HG02884 (cell line): ENCODE measurements at regions not wholly inside any gene's neighbourhood (a gene's known extent, or its start where the extent isn't known, plus 50 kb on each side); places are given as distances from the start of the nearest gene placed in this dataset.

Experiments
- ATAC-seq: cut with Tn5 transposase; IDR thresholded peaks from one replicate; pipeline ENCODE4 v1.9.1; 2021; ENCODE audit warnings: mild to moderate bottlenecking, moderate library complexity; ENCODE audit not compliant: unreplicated experiment

GRCh38 chr7:34269084-34269483 is 363.7 kb downstream of the BMPER start:
- no peak for ATAC-seq

DNA sequence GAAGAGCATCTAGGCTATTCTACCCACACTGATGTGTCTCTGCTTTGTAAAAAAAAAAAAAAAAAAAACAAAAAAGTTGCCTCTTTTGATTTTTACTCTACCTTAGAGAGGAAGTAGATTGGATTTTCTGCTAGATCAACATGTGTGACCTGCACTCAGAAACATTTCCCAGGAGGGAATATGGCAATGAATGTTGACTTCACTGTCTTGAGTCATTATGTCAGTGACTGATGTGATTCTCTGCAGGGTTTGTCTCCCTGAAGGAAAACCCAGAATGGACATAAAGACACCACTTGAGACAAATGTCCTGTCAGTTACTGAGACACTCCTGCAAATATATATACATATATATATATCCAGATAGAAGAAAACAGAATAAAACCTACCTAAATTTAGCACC is 370.3 kb downstream of the BMPER start:
- no peak for ATAC-seq

DNA sequence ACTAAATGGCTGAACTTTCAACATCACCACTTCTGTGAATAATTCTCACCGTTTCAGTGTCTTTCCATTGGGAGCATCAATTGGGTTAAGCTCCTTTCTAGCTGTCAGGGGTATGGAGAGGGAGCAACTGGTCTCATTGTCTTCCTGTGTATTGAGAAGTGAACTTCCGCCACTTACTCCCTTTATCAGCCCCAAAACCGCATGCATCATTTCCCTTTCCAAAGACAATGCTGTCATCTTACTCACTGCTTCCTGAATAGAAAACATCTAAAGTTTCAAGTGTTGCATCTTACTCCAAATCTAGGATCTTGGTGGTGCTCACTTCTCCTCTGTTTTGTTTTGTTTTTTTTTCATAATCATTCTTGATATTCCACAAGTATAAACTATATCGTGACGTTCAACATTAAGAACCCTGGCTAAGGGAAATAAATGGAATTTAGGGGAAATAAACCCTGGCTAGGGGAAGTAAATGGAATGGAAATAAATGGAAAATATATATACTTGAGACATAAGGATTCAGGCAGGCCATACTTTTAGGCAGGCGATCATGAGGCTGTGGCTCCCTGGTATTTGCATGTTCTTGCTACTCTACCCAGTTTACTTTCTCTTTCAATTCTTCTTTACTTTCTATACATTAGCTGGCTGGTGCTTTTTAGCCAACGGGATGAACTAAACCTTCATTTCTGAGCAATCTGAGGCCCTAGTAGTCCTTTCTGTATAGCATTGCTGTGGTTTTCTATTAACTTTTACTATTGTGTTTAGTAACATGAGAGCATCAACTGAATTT is 371.9 kb downstream of the BMPER start:
- no peak for ATAC-seq

- ATAC-seq, result no peak
Observed at GRCh38 chr7:34277803-34278199, 372.5 kb downstream of the BMPER start.

- ATAC-seq, result no peak
Observed at GRCh38 chr7:34281260-34281659, 375.9 kb downstream of the BMPER start.

- ATAC-seq, result no peak
Observed at GRCh38 chr7:34282271-34282670, 375.7 kb upstream of the NPSR1 start.

DNA sequence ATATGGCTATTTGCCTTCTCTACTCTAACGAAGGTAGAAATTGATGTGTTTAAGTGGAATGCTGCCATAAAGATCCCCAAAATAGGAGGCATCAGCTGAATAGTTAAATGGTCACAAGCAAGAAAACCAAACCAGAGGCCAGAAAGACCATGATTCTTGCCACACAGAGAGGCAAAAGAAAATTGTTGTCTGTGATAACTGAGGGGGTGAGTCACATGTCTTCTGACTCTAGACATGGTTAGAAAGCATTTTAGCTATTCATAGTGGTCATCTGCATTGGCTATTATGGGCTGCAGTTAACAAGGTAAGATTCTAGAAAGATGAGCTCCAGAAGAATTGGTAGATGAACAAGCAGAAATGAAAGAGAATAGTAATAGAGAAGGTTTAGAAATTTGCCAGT is 361.4 kb upstream of the NPSR1 start:
- ATAC-seq, result no peak

DNA sequence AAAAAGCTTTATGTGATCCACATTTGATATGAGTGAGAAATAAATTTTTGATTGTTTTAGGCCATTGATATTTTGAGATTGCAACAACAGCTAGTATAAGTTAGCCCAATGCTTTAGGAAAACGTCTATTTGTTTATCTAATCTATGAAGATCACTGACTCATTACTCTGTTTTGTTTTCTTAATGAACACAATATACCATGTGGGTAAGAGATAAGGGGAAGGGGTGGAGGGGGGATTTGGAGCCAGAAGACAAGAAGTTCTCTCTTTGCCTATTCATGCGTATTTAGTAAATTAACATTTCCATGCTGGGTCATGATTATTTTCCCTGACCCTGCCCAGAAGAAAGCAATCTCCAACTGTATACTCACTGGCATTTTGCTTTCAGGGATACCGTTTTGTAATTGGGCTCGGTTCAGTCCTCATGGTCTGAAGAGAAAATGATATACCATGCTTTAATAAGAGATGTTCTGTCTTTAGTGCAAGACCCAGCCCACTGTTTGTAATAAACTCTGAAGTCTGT is 359.5 kb upstream of the NPSR1 start:
- ATAC-seq, result no peak

- no peak for ATAC-seq
Observed at GRCh38 chr7:34299066-34299465, 359.0 kb upstream of the NPSR1 start.

- no peak for ATAC-seq
Observed at GRCh38 chr7:34307540-34307939, 350.5 kb upstream of the NPSR1 start.

DNA sequence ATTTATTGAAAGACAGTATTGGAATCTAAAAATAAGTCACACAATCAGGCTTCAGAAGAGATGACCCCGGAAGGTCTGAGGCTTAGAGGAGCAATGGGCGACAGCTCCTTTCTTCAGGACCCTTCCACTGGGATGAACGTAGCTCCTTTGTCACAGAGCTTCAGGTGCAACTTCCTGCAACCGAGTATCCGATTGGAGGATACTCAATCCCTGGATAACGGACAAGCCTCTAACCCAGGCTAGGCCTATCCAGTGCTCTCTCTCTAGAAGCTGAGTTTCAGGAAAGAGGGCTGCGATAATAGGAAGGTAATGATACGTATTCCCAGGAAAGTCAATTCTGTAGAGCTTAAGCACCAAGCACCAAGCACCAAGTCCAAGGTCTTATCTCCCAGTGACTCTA is 349.4 kb upstream of the NPSR1 start:
- no peak for ATAC-seq

GRCh38 chr7:34309116-34309515 is 348.9 kb upstream of the NPSR1 start:
- ATAC-seq, result no peak

- ATAC-seq, result no peak
Observed at GRCh38 chr7:34309584-34309983, 348.4 kb upstream of the NPSR1 start.

DNA sequence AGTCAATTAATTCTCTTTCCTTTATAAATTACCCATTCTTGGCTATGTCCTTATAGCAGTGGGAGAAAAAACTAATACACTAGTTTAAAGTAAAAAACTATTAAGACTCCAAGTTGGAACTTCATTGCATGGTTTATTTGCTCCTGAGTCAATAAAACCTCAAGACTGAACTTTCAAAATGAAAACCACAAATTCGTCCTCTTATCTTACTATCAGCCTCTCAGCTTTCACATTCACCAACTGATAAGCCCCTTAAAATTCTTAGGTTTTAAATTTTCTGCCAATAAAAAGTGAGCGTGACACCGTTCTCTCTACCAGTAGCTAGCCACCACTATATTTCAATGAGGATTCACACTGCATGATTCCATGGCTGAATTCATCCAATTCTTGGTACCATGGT is 346.4 kb upstream of the NPSR1 start:
- ATAC-seq, result no peak

GRCh38 chr7:34312624-34313023 is 345.4 kb upstream of the NPSR1 start:
- ATAC-seq, result no peak

DNA sequence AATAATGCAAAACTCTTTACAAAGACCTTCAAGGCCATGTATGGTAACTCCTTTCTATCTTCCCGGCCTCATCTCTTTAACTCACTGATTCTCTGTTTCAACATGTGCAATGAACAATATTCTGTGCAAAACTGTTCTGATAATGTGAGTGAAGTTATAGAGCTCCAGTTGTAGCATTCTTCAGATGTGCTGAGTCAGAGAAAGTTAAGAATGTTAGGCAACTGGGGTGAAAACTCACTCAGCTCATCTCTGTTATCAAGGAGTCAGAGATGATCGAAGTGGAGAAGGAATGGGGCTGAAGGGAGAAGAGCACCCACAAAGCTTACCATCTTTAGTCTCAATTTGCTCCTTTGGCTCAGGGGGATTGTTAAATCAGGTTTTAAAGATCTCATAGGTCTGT is 344.7 kb upstream of the NPSR1 start:
- ATAC-seq, result no peak

DNA sequence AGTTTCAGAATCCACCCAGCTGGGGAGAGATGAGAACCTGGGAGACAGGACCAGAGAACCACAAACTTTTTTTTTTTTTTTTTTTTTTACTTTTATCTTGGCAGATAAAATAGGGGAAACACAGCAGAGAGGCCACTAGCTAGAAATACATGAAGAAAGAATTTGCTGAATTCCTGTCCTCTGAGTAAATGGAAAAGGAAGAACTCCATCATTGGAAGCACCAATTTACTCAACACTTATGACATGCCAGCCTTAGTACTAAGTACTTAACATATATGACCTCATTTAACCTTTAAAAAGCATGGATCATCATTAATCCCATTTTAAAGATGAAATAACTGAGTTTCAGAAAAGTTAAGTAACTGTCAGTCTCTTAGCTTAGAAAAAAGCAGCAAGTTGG is 343.0 kb upstream of the NPSR1 start:
- ATAC-seq, result no peak

DNA sequence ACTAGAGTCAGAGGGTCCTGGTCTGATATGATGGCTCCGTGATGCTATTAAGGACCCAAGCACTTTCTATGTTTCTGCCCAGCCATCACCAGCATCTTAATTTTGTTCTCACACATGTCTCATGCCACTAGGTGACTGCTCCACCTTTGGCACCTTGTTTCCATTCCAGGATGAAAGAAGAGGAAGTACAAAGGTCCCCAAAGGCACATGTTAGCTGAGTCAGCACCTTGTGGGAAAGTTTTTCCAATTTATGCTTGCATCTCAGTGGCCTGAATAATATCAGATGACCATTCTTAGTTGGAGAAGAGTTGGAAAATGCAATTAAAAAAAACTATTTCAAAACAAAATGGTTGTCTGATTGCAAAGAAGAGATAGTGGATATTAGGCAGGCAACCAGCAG is 341.0 kb upstream of the NPSR1 start:
- no peak for ATAC-seq

DNA sequence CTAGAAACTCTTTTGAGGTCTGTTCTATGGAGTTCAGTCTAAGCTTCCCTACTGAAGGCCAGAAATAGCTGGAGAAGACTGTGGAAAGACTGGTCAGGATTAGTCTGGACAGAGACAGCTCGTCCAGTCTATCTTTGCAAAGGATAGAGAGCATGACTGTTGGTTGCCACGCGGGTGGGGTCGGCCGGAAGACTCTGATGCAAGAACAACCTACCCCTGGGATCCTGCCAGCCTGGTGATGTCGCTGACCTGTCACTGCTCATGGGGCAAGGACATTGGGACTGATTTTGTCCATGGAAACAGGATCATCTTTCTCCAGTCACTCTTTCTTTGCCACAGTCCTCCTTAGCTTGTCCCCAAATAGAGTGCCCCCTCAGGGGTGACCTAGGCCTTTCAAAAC is 337.6 kb upstream of the NPSR1 start:
- ATAC-seq, result no peak

- ATAC-seq, result peak; percentile 87
Observed at GRCh38 chr7:34320926-34321661, 336.9 kb upstream of the NPSR1 start.

DNA sequence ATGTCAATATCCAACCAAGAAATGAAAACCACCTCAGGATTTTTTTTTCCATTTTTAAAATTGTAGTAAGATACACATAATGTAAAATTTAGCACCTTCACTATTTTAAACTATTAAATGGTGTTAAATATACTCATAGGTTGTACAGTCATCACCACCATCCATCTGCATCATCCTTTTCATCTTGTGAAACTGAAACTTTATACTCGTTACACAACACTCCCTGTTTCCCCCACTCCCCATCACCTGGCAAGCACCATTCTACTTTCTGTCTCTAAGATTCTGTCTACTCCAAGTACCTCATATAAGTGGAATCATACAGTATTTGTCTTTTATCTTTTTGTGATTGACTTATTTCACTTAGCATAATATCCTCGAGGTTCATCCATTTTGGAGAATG is 335.2 kb upstream of the NPSR1 start:
- no peak for ATAC-seq

DNA sequence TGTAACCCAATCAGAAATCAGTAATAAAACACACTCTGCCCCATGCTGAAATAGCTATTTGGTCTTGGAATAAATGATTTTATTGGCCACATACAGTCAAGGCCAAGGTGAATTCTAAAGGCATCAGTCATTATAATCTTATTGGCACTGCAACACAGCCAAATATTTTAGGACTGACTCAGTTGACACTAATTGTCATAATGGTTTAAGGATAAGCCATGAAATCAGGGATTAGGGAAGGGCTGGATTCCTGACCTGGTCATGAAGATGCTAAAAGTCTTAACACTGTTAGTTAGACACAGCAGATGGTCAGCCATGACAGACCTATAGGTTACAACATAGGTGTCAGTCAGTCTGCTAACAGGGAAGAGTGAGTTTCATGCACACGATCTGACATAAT is 330.3 kb upstream of the NPSR1 start:
- no peak for ATAC-seq
